GM18870 (cell line): ENCODE measurements at regions not wholly inside any gene's neighbourhood (a gene's known extent, or its start where the extent isn't known, plus 50 kb on each side); places are given as distances from the start of the nearest gene placed in this dataset.

Experiments used
- ATAC-seq: cut with Tn5 transposase; IDR thresholded peaks from one replicate; pipeline ENCODE4 v1.9.1; 2021; ENCODE audit warnings: moderate library complexity; ENCODE audit not compliant: unreplicated experiment

GRCh38 chr12:77777274-77777673 is 53.4 kb upstream of the NAV3 start:
- no peak for ATAC-seq

GRCh38 chr12:77774761-77775160 is 55.9 kb upstream of the NAV3 start:
- no peak for ATAC-seq

GRCh38 chr12:77772676-77773298 is 57.9 kb upstream of the NAV3 start:
- ATAC-seq, result no peak

GRCh38 chr12:77768558-77768957 is 62.1 kb upstream of the NAV3 start:
- no peak for ATAC-seq

GRCh38 chr12:77767756-77768343 is 62.8 kb upstream of the NAV3 start:
- ATAC-seq, result no peak

- no peak for ATAC-seq
Measured at GRCh38 chr12:77767335-77767734, 63.4 kb upstream of the NAV3 start.

GRCh38 chr12:77766224-77766623 is 64.5 kb upstream of the NAV3 start:
- ATAC-seq, result no peak

GRCh38 chr12:77761286-77761685 is 69.4 kb upstream of the NAV3 start:
- ATAC-seq, result no peak

GRCh38 chr12:77760271-77761025 is 70.2 kb upstream of the NAV3 start:
- ATAC-seq, result no peak

GRCh38 chr12:77754086-77754485 is 76.6 kb upstream of the NAV3 start:
- no peak for ATAC-seq

GRCh38 chr12:77751939-77752338 is 78.8 kb upstream of the NAV3 start:
- no peak for ATAC-seq

- peak; percentile 100 for ATAC-seq
Measured at GRCh38 chr12:77746096-77746495, 84.6 kb upstream of the NAV3 start.

- no peak for ATAC-seq
Measured at GRCh38 chr12:77745624-77746023, 85.1 kb upstream of the NAV3 start.

GRCh38 chr12:77742631-77743030 is 88.1 kb upstream of the NAV3 start:
- ATAC-seq, result no peak

- ATAC-seq, result no peak
Measured at GRCh38 chr12:77741974-77742517, 88.6 kb upstream of the NAV3 start.

GRCh38 chr12:77736219-77736965 is 94.3 kb upstream of the NAV3 start:
- no peak for ATAC-seq

- ATAC-seq, result no peak
Measured at GRCh38 chr12:77734214-77734883, 96.3 kb upstream of the NAV3 start.

- ATAC-seq, result no peak
Measured at GRCh38 chr12:77728018-77728417, 102.7 kb upstream of the NAV3 start.

GRCh38 chr12:77727442-77728001 is 103.2 kb upstream of the NAV3 start:
- no peak for ATAC-seq

GRCh38 chr12:77725611-77726010 is 105.1 kb upstream of the NAV3 start:
- no peak for ATAC-seq
